ENCODE measurements at regions not wholly inside any gene's neighbourhood (a gene's known extent, or its start where the extent isn't known, plus 50 kb on each side); places are given as distances from the start of the nearest gene placed in this dataset.
"Not testable (repeated sequence)": the region's sequence is repeated elsewhere in the genome, so short reads cannot be mapped to it uniquely, and the experiment has no call there.

GRCh38 chr4:42288876-42289275 is 108.4 kb upstream of the SHISA3 start:
- DNase-seq: not testable (repeated sequence)

DNA sequence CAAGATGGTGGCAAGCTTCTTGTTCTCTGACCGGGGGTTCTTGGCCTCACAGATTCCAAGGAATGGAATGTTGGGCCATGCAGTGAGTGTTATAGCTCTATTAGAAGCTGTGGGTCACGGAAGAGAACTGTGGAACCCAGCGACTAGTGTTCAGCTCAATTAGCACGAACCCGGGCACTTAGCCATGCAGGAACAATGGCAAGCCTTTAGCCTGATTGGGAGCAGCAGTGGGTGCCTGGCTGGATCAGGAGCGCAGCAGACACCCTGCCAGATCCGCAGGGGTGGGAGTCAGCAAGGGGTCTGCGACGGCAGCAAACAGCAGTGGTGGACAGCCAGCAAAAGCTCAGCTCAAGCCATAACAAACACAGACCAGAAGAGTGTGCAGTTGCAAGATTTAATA is 105.1 kb upstream of the SHISA3 start:
- DNase-seq: not testable (repeated sequence)

DNA sequence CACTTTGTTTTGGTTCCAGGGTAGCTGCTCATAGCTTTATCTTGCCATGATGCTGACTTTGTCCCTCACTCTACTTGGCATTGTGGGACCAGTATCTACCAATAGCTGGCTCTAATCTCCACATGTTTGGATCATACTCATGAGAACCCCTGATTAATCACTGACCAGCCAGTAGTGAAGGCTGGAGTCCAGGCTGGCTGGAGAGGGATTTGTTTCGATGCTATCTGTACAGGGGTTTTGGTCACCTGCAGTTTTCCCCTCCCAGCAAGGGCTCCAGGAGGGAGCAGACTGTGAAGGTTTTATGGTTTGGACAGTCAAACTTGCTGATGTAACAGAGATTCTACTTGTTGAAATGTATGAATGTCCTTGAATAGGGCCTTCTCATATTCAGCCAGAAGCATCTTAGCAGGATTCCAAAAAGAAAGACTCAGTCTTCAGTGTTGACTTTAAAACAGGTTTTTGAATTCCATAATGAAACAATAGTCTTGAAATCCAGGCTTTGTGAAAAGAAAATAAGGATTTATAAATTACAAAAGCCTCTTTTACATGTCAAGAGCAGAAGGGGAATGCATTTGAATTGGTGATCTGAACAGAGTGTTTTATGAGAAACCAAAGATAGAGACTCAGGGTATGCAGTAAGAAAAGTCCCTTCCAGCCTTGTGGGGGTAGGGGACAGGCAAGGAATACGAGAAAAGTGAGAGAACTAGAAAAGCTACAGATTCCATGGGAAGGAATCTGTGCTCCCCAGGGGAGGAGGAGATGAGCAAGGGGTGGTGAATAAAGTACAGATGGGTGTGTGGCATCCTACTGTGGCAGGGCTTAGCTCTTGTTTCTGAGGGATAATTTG is 103.1 kb upstream of the SHISA3 start:
- no peak for DNase-seq

- no peak for DNase-seq
Observed at GRCh38 chr4:42296196-42296595, 101.1 kb upstream of the SHISA3 start.

GRCh38 chr4:42302348-42302747 is 94.9 kb upstream of the SHISA3 start:
- no peak for DNase-seq

DNA sequence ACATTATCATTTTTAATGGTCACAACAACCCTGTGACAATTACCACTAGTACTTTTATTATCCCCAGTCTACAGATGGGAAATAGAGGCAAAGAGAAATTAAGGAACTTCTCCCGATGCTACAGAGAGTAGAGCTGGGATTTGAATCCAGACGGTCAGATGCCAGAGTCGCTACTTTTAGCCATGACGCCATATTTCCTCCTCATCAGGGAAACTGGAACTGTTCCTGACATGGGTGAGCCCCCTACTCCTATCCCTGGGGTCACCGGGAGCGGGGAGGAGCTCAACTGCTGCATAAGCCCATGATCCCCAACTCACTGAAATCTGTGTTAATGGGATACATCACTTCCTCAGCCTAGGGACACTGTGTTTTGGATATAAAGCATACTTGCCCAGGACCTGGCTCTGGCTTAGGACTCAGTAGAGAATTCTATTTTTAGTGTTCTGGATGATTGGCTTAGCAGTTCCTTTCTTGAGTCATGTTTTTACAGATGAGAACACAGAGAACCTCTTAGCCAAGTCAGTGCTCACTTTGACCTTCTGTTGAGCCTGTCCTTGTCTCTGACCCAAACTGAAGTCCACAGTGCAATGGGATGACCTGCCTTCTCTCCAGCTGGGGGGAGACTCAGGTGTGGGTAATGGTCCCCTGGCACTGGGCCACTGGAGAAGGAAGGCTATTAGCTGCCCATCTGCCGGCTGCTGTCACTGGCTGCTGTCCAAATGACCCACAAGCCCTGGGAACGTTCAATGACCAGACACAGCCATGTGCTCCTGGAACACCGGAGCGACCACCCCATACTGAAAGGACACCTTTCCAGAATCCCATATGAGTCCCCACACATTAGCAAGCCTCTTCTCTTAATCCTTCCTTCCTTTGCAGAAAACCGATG is 90.8 kb upstream of the SHISA3 start:
- DNase-seq: no peak

- no peak for DNase-seq
Observed at GRCh38 chr4:42308247-42308646, 89.0 kb upstream of the SHISA3 start.

GRCh38 chr4:42309361-42310260 is 87.7 kb upstream of the SHISA3 start:
- DNase-seq: no peak

GRCh38 chr4:42310358-42310757 is 86.9 kb upstream of the SHISA3 start:
- no peak for DNase-seq

DNA sequence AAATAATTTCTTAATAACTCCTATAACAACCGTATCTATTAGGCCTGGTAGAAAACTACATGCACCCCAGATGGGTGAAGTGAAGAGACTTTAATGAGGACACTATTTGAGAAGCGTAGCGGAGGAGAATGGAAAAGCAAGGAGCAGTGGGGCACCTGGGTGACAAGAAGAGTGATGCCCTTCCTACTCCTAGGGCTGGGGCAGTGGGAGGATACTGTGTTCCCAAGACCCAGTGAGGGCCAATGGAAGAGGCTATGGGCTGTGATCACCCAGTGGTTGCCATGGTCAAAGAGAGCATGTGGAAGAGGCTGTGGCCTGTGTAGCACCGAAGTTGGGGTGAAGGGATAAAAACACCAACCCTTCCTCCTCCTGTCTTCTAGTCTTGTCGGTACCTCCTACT is 86.5 kb upstream of the SHISA3 start:
- no peak for DNase-seq

- no peak for DNase-seq
Observed at GRCh38 chr4:42311591-42311990, 85.7 kb upstream of the SHISA3 start.

DNA sequence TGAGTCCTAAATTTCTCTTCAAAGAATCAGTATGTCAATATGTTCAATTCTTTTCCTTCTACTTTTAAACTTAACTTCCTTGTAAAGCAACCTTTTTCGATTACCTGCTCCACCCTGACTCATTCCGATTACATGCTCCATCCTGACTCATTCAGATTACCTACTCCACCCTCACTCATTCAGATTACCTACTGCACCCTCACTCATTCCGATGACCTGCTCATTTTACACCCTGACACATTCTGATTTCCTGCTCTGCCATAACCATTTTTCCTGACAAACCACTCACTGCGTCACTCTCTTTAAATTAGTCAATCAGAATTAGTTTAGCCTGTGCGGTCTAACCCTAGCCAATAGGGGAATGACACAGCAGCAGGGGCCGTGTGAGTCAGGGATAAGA is 83.9 kb upstream of the SHISA3 start:
- DNase-seq: not testable (repeated sequence)

GRCh38 chr4:42313872-42314271 is 83.4 kb upstream of the SHISA3 start:
- no peak for DNase-seq

DNA sequence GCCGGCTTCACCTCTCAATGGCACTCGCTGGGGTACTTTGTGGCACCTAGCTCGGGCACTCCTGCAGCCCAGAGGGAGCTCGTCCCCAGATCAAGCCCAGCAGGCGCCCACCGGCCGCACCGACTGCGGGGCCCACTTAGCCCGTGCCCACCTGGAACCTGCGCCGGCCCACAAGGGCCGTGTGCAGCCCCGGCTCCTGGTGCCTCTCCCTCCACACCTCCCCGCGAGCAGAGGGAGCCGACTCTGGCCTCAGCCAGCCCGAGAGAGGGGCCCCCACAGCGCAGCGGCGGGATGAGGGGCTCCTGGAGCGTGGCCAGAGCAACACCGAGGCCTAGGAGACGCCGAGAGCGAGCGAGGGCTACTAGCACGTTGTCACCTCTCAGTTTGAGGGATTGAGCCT is 82.1 kb upstream of the SHISA3 start:
- DNase-seq: no peak

- DNase-seq: no peak
Observed at GRCh38 chr4:42320822-42321388, 76.4 kb upstream of the SHISA3 start.

DNA sequence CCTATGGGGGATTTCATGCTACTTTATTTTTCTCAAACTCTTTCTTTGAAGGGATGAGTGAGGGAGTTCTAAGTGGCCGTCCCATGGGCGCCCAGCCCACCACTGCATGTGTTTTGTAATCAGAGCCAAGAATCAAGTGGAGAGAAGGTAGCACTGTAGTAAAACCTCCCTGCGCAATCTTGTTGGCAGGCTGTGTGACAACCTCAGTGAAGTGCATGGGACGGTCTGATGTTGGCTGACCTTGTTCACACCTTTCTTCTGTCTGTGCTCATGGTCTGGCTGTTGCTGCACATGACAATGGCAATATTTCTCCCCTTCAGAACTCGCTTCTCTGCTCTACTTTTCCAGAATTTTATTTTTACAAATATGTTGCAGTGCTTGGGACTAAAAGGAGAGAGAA is 71.2 kb upstream of the SHISA3 start:
- DNase-seq: no peak

DNA sequence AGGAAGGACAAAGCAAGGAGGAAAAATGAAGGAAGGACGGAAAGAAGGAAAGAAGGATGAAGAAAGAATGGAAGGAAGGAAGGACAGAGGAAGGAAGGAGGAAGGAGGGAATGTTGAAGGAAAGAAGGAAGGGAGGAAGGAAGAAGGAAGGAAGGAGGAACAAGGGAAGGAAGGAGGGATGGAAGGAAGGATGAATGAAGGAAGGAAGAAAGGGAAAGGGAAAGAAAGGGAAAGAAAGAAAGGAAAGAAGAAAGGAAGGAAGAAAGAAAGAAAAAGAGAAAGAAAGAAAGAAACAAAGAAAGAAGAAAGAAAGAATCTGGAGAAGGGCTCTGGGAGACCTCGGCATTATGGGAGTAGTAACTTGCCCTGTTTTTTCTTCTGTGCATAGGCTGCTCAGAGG is 70.8 kb upstream of the SHISA3 start:
- no peak for DNase-seq

DNA sequence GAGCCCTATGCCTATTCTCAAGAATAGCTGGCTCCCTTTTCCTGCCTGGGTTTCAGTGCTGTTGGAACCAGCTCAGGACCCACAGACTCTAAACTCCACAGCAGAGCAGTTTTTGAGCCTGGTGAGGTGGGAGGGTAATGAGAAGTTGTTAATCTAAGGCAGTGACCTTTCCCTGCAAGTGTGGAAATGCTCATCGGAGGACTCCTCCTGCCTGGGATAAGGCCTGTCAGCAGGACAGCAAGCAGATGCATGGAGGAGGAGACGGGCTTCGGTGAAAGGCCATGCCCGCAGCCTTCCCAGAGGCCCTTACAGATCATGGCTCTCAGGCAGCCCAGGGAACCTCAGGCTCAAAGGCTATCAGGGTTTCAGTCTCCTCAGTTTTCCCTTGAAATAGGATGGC is 70.0 kb upstream of the SHISA3 start:
- DNase-seq: no peak

DNA sequence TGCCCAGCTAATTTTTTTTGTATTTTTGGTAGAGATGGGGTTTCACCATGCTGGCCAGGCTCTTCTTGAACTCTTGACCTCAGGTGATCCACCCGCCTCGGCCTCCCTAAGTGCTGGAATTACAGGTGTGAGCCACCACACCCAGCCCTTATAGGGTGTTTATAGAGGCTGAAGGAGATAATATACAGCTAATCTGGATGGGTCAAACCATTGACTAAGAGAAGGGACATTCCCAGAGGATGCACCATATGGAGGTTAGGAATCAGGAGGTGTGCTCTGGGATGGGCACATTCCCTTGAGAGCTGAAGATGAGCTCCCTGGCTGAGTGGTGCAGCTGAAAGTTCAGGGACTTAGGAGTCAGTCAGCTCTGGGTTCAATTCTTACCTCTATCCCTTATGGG is 68.3 kb upstream of the SHISA3 start:
- no peak for DNase-seq

GRCh38 chr4:42329421-42329820 is 67.9 kb upstream of the SHISA3 start:
- no peak for DNase-seq

- no peak for DNase-seq
Observed at GRCh38 chr4:42330002-42330592, 67.2 kb upstream of the SHISA3 start.

DNA sequence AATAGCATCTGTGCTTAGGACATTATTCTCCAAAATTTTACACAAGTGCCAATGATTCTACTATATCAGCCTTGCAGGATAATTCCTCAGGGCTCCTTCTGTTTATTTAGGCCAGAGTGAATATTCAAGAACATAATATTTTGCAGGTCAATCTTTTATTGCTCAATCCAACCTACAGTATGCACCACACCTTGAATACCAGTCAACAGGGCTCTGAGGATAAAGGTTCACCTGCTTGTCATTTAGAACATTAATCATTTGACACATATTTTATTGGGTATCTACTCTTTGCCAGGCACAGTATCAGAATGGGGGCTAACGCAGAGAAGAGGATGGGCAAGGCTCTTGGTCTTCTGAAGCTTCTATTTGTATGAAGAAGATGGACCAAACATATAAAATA is 66.2 kb upstream of the SHISA3 start:
- no peak for DNase-seq
